Prostate gland (tissue), 2 donors: ENCODE measurements at regions not wholly inside any gene's neighbourhood (a gene's known extent, or its start where the extent isn't known, plus 50 kb on each side); places are given as distances from the start of the nearest gene placed in this dataset.

Experiments used
- POLR2A ChIP-seq: fragments of 450-650 bp; IDR thresholded peaks from one replicate; pipeline ENCODE4 v1.6.1; 2016; ENCODE audit warnings: antibody characterized with exemption, mild to moderate bottlenecking
- TF ChIP-seq, protein P1 (sequence below), 4 experiments: fragments of 200-600 bp in 2 of 4; fragments of 450-650 bp in 2 of 4; sonication (generic) in 2 of 4; IDR thresholded peaks; 1 replicate in 3 of 4; 2 replicates in 1 of 4; pipeline ENCODE4 v1.5.1; 2016 to 2019; ENCODE audit warnings: antibody characterized with exemption in 4 of 4, mild to moderate bottlenecking in 2 of 4, moderate library complexity in 2 of 4

DNA sequence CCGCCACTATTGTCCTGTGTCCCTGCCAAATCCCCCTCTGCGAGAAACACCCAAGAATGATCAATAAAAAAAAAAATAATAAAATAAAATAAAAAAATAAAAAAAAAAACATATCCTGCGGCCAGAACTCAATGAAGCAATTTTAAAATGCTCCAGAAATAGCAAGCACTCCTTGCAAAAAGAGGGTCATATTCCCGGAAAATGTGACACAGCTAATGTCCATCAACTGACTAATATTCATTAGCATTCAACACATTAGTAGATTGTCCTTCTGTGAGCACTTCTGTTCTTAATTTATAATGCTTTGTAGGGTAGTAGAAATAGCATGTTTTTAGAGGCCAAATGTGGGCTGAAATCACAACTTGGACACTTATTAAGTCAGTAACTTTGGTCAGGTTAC is 252.3 kb upstream of the SESN3 start:
- TF ChIP-seq, protein P1, sequence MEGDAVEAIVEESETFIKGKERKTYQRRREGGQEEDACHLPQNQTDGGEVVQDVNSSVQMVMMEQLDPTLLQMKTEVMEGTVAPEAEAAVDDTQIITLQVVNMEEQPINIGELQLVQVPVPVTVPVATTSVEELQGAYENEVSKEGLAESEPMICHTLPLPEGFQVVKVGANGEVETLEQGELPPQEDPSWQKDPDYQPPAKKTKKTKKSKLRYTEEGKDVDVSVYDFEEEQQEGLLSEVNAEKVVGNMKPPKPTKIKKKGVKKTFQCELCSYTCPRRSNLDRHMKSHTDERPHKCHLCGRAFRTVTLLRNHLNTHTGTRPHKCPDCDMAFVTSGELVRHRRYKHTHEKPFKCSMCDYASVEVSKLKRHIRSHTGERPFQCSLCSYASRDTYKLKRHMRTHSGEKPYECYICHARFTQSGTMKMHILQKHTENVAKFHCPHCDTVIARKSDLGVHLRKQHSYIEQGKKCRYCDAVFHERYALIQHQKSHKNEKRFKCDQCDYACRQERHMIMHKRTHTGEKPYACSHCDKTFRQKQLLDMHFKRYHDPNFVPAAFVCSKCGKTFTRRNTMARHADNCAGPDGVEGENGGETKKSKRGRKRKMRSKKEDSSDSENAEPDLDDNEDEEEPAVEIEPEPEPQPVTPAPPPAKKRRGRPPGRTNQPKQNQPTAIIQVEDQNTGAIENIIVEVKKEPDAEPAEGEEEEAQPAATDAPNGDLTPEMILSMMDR (IDR thresholded peaks at IDR 0.05) = no peak
- no peak for TF ChIP-seq POLR2A
